Endodermal cell (in vitro differentiated cells): ENCODE measurements at regions not wholly inside any gene's neighbourhood (a gene's known extent, or its start where the extent isn't known, plus 50 kb on each side); places are given as distances from the start of the nearest gene placed in this dataset.

Experiments
- DNase-seq: peaks from one replicate; pipeline ENCODE4 v3.0.0-alpha.2; 2017
- H3K27ac ChIP-seq: 2 replicates; pipeline ENCODE4 v1.5.1; 2013; ENCODE audit warnings: mild to moderate bottlenecking, low read depth, low read length, moderate library complexity
- H3K27me3 ChIP-seq: 2 replicates; pipeline ENCODE4 v1.6.1; 2013; ENCODE audit warnings: mild to moderate bottlenecking, low read length, moderate library complexity; ENCODE audit not compliant: insufficient read depth, control insufficient read depth, poor library complexity, severe bottlenecking
- H3K36me3 ChIP-seq: 2 replicates; pipeline ENCODE4 v1.7.0; 2013; ENCODE audit warnings: mild to moderate bottlenecking, low read length, moderate library complexity; ENCODE audit not compliant: control insufficient read depth, insufficient read depth
- H3K4me1 ChIP-seq: one replicate; pipeline ENCODE4 v1.7.0; 2013; ENCODE audit warnings: low read length; ENCODE audit not compliant: control insufficient read depth, insufficient read depth
- H3K4me3 ChIP-seq: 2 replicates; pipeline ENCODE4 v1.5.1; 2013; ENCODE audit warnings: mild to moderate bottlenecking, low read length, moderate library complexity
- H3K9ac ChIP-seq: 2 replicates; pipeline ENCODE4 v1.6.1; 2013; ENCODE audit warnings: mild to moderate bottlenecking, low read length, moderate library complexity; ENCODE audit not compliant: poor library complexity, severe bottlenecking; ENCODE audit errors: extremely low read depth
- H3K9me3 ChIP-seq: 2 replicates; pipeline ENCODE4 v1.6.1; 2013; ENCODE audit warnings: mild to moderate bottlenecking, low read length, moderate library complexity; ENCODE audit not compliant: control insufficient read depth
- H3K27ac Mint-ChIP-seq: 2 replicates; pipeline ENCODE4 v1.8.0; 2020; ENCODE audit warnings: mixed read lengths
- H3K27me3 Mint-ChIP-seq: 2 replicates; pipeline ENCODE4 v1.8.0; 2021; ENCODE audit warnings: mild to moderate bottlenecking, mixed read lengths; ENCODE audit not compliant: insufficient read depth
- H3K36me3 Mint-ChIP-seq: 2 replicates; pipeline ENCODE4 v1.8.0; 2020; ENCODE audit warnings: low read depth, mixed read lengths
- H3K4me1 Mint-ChIP-seq: 2 replicates; pipeline ENCODE4 v1.8.0; 2020; ENCODE audit warnings: mixed read lengths
- H3K4me3 Mint-ChIP-seq: 2 replicates; pipeline ENCODE4 v1.8.0; 2020; ENCODE audit warnings: mild to moderate bottlenecking, moderate library complexity, mixed read lengths
- H3K9me3 Mint-ChIP-seq: 2 replicates; pipeline ENCODE4 v1.8.0; 2020; ENCODE audit warnings: mild to moderate bottlenecking, mixed read lengths
- CTCF ChIP-seq: fragments of 200-600 bp; sonication (generic); conservative IDR thresholded peaks from 2 replicates; pipeline ENCODE4 v1.5.0; 2021; ENCODE audit warnings: antibody characterized with exemption, mild to moderate bottlenecking
- WGBS, 2 experiments: methylation state at CpG; one replicate each; pipeline versions ENCODE4 v1.1.5 to v1.1.7; 2013; ENCODE audit warnings: missing lambda C conversion rate in 2 of 2, mixed read lengths in 1 of 2; ENCODE audit not compliant: insufficient coverage in 1 of 2, insufficient read length in 1 of 2; 5-methylcytosine and 5-hydroxymethylcytosine counted together

- Mint-ChIP-seq H3K9me3 (no peaks in the 10 kb centered on the region), H3K27me3 (peaks cover 3% of the 10 kb centered on the region), H3K4me1 (peaks cover 19% of the 10 kb centered on the region), H3K36me3 (no peaks in the 10 kb centered on the region), H3K27ac (peak overlapping the region; percentile 88), H3K4me3 (peak overlapping the region; percentile 69)
- Histone ChIP-seq H3K27me3 (no peaks in the 10 kb centered on the region), H3K9me3 (no peaks in the 10 kb centered on the region), H3K27ac (peak overlapping the region; percentile 96), H3K9ac (peak overlapping the region; percentile 29), H3K4me3 (peak overlapping the region; percentile 89), H3K4me1 (no peaks in the 10 kb centered on the region), H3K36me3 (no peaks in the 10 kb centered on the region)
- 35 to 50% methylated on average over 6 to 7 of the region's 7 CpGs for WGBS, 2 experiments
- DNase-seq, result no peak
- TF ChIP-seq CTCF, result no peak
Measured at GRCh38 chr2:64227603-64228125, 83.4 kb upstream of the PELI1 start.

- no peaks in the 10 kb centered on the region for H3K9me3 Mint-ChIP-seq
- H3K27me3 Mint-ChIP-seq, result peaks cover 3% of the 10 kb centered on the region
- DNase-seq, result peak; percentile 95
- 1 to 3% methylated on average over 14 to 26 of the region's 26 CpGs for WGBS, 2 experiments
- Histone ChIP-seq H3K27me3 (no peaks in the 10 kb centered on the region), H3K27ac (peak overlapping the region; percentile 96), H3K36me3 (no peaks in the 10 kb centered on the region), H3K4me1 (no peaks in the 10 kb centered on the region), H3K4me3 (peak overlapping the region; percentile 89), H3K9ac (peak overlapping the region; percentile 29), H3K9me3 (no peaks in the 10 kb centered on the region)
- no peak for TF ChIP-seq CTCF
- H3K27ac Mint-ChIP-seq, result peak overlapping the region; percentile 88
- peak overlapping the region; percentile 69 for H3K4me3 Mint-ChIP-seq
- peaks cover 19% of the 10 kb centered on the region for H3K4me1 Mint-ChIP-seq
- H3K36me3 Mint-ChIP-seq, result no peaks in the 10 kb centered on the region
Measured at GRCh38 chr2:64228126-64228678, 84.0 kb upstream of the PELI1 start.

GRCh38 chr2:64228918-64229317, 84.7 kb upstream of the PELI1 start:
- Mint-ChIP-seq H3K36me3 (no peaks in the 10 kb centered on the region), H3K27ac (no peak overlapping the region), H3K4me3 (peak overlapping the region; percentile 69), H3K27me3 (peaks cover 3% of the 10 kb centered on the region), H3K4me1 (peaks cover 19% of the 10 kb centered on the region), H3K9me3 (no peaks in the 10 kb centered on the region)
- Histone ChIP-seq H3K36me3 (no peaks in the 10 kb centered on the region), H3K4me3 (peak overlapping the region; percentile 89), H3K4me1 (no peaks in the 10 kb centered on the region), H3K9me3 (no peaks in the 10 kb centered on the region), H3K27ac (peak overlapping the region; percentile 96), H3K9ac (no peak overlapping the region), H3K27me3 (no peaks in the 10 kb centered on the region)
- 87 to 89% methylated on average over 3 to 4 of the region's 4 CpGs for WGBS, 2 experiments
- no peak for TF ChIP-seq CTCF
- no peak for DNase-seq
